HEK293 (cell line): ENCODE measurements at regions not wholly inside any gene's neighbourhood (a gene's known extent, or its start where the extent isn't known, plus 50 kb on each side); places are given as distances from the start of the nearest gene placed in this dataset.

Source experiments
- CTCF ChIA-PET: fragments of 350-600 bp; formaldehyde crosslinking; extraction: SDS; loops from one replicate; lab custom pipeline; 2021; ENCODE audit warnings: antibody characterized with exemption; lab: Yijun Ruan, JAX
- POLR2A ChIA-PET: fragments of 300-600 bp; formaldehyde crosslinking; extraction: SDS; loops from one replicate; lab custom pipeline; 2020; ENCODE audit warnings: antibody characterized with exemption, inconsistent platforms; lab: Yijun Ruan, JAX
- H3K27ac ChIP-seq: fragments of 200-500 bp; sonication (Bioruptor generic); 2 replicates; pipeline ENCODE4 v1.5.1; 2014; ENCODE audit warnings: low read depth, low read length, control low read depth, inconsistent platforms; ENCODE audit errors: extremely low read depth
- H3K36me3 ChIP-seq, 2 experiments: fragments of 200-500 bp in 1 of 2; sonication (Bioruptor generic) in 1 of 2; 1 replicate in 1 of 2; 2 replicates in 1 of 2; pipeline ENCODE4 v1.5.1; 2014 to 2017; ENCODE audit warnings: inconsistent platforms in 2 of 2, low read length in 2 of 2; ENCODE audit not compliant: control insufficient read depth in 2 of 2, insufficient read depth in 1 of 2
- H3K4me1 ChIP-seq: fragments of 200-500 bp; sonication (Bioruptor generic); 2 replicates; pipeline ENCODE4 v1.5.1; 2014; ENCODE audit warnings: mild to moderate bottlenecking, low read length, inconsistent platforms; ENCODE audit not compliant: control insufficient read depth, insufficient read depth
- H3K4me3 ChIP-seq: 2 replicates; pipeline ENCODE4 v1.5.1; 2011; ENCODE audit warnings: low read depth, mild to moderate bottlenecking, control low read depth, low read length, moderate library complexity
- H3K9me3 ChIP-seq: fragments of 200-500 bp; sonication (Bioruptor generic); 2 replicates; pipeline ENCODE4 v1.5.1; 2014; ENCODE audit warnings: low read depth, low read length, inconsistent platforms; ENCODE audit not compliant: control insufficient read depth, insufficient read depth
- GLI4 ChIP-seq: fragments of 450-650 bp; formaldehyde crosslinking; IDR thresholded peaks from 2 replicates; pipeline ENCODE4 v1.5.1; 2016; ENCODE audit warnings: missing biosample characterization, missing genetic modification characterization
- PRDM1 ChIP-seq: fragments of 450-650 bp; formaldehyde crosslinking; IDR thresholded peaks from 2 replicates; pipeline ENCODE4; 2016; ENCODE audit warnings: missing biosample characterization, missing genetic modification characterization
- SALL2 ChIP-seq: fragments of 450-650 bp; formaldehyde crosslinking; IDR thresholded peaks from 2 replicates; pipeline ENCODE4 v1.5.0; 2017; ENCODE audit warnings: missing biosample characterization, mild to moderate bottlenecking, missing genetic modification characterization, borderline replicate concordance
- ZBTB1 ChIP-seq: fragments of 450-650 bp; formaldehyde crosslinking; IDR thresholded peaks from 2 replicates; pipeline ENCODE4 v1.5.1; 2016; ENCODE audit warnings: missing biosample characterization, missing genetic modification characterization
- ZNF366 ChIP-seq: fragments of 450-650 bp; formaldehyde crosslinking; conservative IDR thresholded peaks from 2 replicates; pipeline ENCODE4 v1.5.1; 2016; ENCODE audit warnings: missing biosample characterization, missing genetic modification characterization
- ZNF555 ChIP-seq: fragments of 450-650 bp; formaldehyde crosslinking; conservative IDR thresholded peaks from 2 replicates; pipeline ENCODE4 v1.5.1; 2017; ENCODE audit warnings: missing biosample characterization, mild to moderate bottlenecking, missing genetic modification characterization, inconsistent platforms
- ZNF639 ChIP-seq: fragments of 450-650 bp; formaldehyde crosslinking; IDR thresholded peaks from 2 replicates; pipeline ENCODE4 v1.5.1; 2016; ENCODE audit warnings: missing biosample characterization, missing genetic modification characterization
- ZNF701 ChIP-seq: fragments of 450-650 bp; formaldehyde crosslinking; IDR thresholded peaks from 2 replicates; pipeline ENCODE4 v1.5.1; 2016; ENCODE audit warnings: missing biosample characterization, missing genetic modification characterization
- ZNF777 ChIP-seq: fragments of 450-650 bp; formaldehyde crosslinking; IDR thresholded peaks from 2 replicates; pipeline ENCODE4 v1.5.1; 2017; ENCODE audit warnings: missing biosample characterization, missing genetic modification characterization, borderline replicate concordance
- ZNF837 ChIP-seq: fragments of 450-650 bp; formaldehyde crosslinking; IDR thresholded peaks from 2 replicates; pipeline ENCODE4 v1.5.1; 2016; ENCODE audit warnings: missing biosample characterization, missing genetic modification characterization
- TF ChIP-seq, protein P1 (sequence below): fragments of 450-650 bp; formaldehyde crosslinking; IDR thresholded peaks from 2 replicates; pipeline ENCODE4 v1.5.1; 2016; ENCODE audit warnings: missing biosample characterization, missing genetic modification characterization, borderline replicate concordance
- TF ChIP-seq, protein P2 (sequence below): fragments of 450-650 bp; IDR thresholded peaks from 2 replicates; pipeline ENCODE4 v1.5.1; 2018; ENCODE audit warnings: missing biosample characterization, mild to moderate bottlenecking, missing genetic modification characterization
- TF ChIP-seq, protein P3 (sequence below): sonication (generic); formaldehyde crosslinking; IDR thresholded peaks from 2 replicates; pipeline ENCODE4 v1.8.1; 2022; ENCODE audit warnings: mild to moderate bottlenecking, moderate library complexity, missing genetic modification reagents

DNA sequence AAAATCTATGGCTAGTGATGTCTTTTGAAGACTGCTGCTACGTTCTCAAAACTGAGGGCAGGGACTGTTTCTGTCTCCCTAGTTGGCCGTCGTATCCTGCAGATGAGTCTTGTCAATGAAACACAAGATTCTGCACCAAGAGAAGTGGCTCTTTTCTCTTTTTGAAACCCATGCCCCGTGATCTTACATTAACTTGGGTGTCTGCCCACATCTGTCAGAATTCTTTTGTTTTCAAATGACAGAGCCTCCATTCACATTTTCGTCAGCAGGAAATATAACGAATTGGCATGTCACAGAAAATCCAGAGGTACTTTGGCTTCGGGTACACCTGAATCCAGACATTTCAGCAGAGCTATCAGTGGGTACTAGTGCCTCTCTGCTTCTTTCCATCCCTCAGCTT, 331.3 kb upstream of the PROK2 start (continued):
- TF ChIP-seq ZNF555: no peak
- TF ChIP-seq, protein P1, sequence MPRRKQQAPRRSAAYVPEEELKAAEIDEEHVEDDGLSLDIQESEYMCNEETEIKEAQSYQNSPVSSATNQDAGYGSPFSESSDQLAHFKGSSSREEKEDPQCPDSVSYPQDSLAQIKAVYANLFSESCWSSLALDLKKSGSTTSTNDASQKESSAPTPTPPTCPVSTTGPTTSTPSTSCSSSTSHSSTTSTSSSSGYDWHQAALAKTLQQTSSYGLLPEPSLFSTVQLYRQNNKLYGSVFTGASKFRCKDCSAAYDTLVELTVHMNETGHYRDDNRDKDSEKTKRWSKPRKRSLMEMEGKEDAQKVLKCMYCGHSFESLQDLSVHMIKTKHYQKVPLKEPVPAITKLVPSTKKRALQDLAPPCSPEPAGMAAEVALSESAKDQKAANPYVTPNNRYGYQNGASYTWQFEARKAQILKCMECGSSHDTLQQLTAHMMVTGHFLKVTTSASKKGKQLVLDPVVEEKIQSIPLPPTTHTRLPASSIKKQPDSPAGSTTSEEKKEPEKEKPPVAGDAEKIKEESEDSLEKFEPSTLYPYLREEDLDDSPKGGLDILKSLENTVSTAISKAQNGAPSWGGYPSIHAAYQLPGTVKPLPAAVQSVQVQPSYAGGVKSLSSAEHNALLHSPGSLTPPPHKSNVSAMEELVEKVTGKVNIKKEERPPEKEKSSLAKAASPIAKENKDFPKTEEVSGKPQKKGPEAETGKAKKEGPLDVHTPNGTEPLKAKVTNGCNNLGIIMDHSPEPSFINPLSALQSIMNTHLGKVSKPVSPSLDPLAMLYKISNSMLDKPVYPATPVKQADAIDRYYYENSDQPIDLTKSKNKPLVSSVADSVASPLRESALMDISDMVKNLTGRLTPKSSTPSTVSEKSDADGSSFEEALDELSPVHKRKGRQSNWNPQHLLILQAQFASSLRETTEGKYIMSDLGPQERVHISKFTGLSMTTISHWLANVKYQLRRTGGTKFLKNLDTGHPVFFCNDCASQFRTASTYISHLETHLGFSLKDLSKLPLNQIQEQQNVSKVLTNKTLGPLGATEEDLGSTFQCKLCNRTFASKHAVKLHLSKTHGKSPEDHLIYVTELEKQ (tag by site-specific recombination): no peak

GRCh38 chr3:72115307-72115706, 330.4 kb upstream of the PROK2 start:
- H3K9me3 ChIP-seq: no peaks in the 10 kb centered on the region
- ChIA-PET CTCF (interaction anchor here (0.6 kb wide), 2 partner anchors 483 to 1240 kb away, joined by 3 to 4 read pairs; no protein-coding TSS in a partner anchor), POLR2A (no interaction called here)

GRCh38 chr3:72114773-72115172, 329.8 kb upstream of the PROK2 start:
- Histone ChIP-seq H3K4me3 (no peak overlapping the region), H3K36me3 (no peaks in the 10 kb centered on the region), H3K9me3 (no peaks in the 10 kb centered on the region), H3K27ac (no peak overlapping the region), H3K4me1 (no peaks in the 10 kb centered on the region)
- ChIA-PET CTCF (interaction anchor here (0.6 kb wide), 1 partner anchor 1240 kb away, joined by 3 read pairs; no protein-coding TSS in a partner anchor), POLR2A (no interaction called here)
- no peak for TF ChIP-seq ZNF701
- TF ChIP-seq ZNF837 (tag by site-specific recombination): no peak

More at GRCh38 chr3:72115307-72115706, 330.4 kb upstream of the PROK2 start:
- Histone ChIP-seq H3K36me3 (no peaks in the 10 kb centered on the region), H3K27ac (no peak overlapping the region), H3K4me3 (no peak overlapping the region)
- TF ChIP-seq ZNF777 (tag by site-specific recombination): no peak
- TF ChIP-seq, protein P2, sequence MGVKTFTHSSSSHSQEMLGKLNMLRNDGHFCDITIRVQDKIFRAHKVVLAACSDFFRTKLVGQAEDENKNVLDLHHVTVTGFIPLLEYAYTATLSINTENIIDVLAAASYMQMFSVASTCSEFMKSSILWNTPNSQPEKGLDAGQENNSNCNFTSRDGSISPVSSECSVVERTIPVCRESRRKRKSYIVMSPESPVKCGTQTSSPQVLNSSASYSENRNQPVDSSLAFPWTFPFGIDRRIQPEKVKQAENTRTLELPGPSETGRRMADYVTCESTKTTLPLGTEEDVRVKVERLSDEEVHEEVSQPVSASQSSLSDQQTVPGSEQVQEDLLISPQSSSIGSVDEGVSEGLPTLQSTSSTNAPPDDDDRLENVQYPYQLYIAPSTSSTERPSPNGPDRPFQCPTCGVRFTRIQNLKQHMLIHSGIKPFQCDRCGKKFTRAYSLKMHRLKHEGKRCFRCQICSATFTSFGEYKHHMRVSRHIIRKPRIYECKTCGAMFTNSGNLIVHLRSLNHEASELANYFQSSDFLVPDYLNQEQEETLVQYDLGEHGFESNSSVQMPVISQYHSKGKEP (tag by site-specific recombination): no peak
- no peak for TF ChIP-seq SALL2 (tag by site-specific recombination)
- TF ChIP-seq, protein P3, sequence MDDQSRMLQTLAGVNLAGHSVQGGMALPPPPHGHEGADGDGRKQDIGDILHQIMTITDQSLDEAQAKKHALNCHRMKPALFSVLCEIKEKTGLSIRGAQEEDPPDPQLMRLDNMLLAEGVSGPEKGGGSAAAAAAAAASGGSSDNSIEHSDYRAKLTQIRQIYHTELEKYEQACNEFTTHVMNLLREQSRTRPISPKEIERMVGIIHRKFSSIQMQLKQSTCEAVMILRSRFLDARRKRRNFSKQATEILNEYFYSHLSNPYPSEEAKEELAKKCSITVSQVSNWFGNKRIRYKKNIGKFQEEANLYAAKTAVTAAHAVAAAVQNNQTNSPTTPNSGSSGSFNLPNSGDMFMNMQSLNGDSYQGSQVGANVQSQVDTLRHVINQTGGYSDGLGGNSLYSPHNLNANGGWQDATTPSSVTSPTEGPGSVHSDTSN (CRISPR knock-in tag): no peak
- TF ChIP-seq ZBTB1 (tag by site-specific recombination): no peak
- no peak for TF ChIP-seq PRDM1 (tag by site-specific recombination)
- TF ChIP-seq GLI4 (tag by site-specific recombination): no peak
- no peak for TF ChIP-seq ZNF366
- TF ChIP-seq ZNF639 (tag by site-specific recombination): no peak
- TF ChIP-seq, all 188 proteins: peak for 0
- H3K4me1 ChIP-seq: no peaks in the 10 kb centered on the region
